Globus pallidus (tissue), 1 donor: ENCODE measurements at regions not wholly inside any gene's neighbourhood (a gene's known extent, or its start where the extent isn't known, plus 50 kb on each side); places are given as distances from the start of the nearest gene placed in this dataset.
"Not testable (repeated sequence)": the region's sequence is repeated elsewhere in the genome, so short reads cannot be mapped to it uniquely, and the experiment has no call there.

Experiments used
- DNase-seq: peaks from one replicate; pipeline ENCODE4 v3.0.0-alpha.2; 2015; ENCODE audit warnings: low spot score

GRCh38 chr17:72366626-72367025, 245.8 kb downstream of the SOX9 start:
- no peak for DNase-seq

- DNase-seq, result no peak
These were observed 247.4 kb downstream of the SOX9 start for GRCh38 chr17:72368191-72368590.

- no peak for DNase-seq
These were observed 248.5 kb downstream of the SOX9 start for GRCh38 chr17:72369366-72369765.

- DNase-seq, result no peak
These were observed 250.0 kb downstream of the SOX9 start for GRCh38 chr17:72370819-72371218.

- DNase-seq, result no peak
These were observed 251.4 kb downstream of the SOX9 start for GRCh38 chr17:72372185-72372584.

GRCh38 chr17:72373910-72374741, 253.3 kb downstream of the SOX9 start:
- no peak for DNase-seq

GRCh38 chr17:72376526-72377345, 255.9 kb downstream of the SOX9 start:
- DNase-seq, result no peak

- DNase-seq, result peak; percentile 5
These were observed 257.9 kb downstream of the SOX9 start for GRCh38 chr17:72378414-72379390.

GRCh38 chr17:72379516-72379915, 258.7 kb downstream of the SOX9 start:
- DNase-seq, result no peak

GRCh38 chr17:72380120-72380519, 259.3 kb downstream of the SOX9 start:
- no peak for DNase-seq

- DNase-seq, result no peak
These were observed 259.9 kb downstream of the SOX9 start for GRCh38 chr17:72380737-72381136.

GRCh38 chr17:72381597-72382397, 261.0 kb downstream of the SOX9 start:
- no peak for DNase-seq

GRCh38 chr17:72382971-72383722, 262.3 kb downstream of the SOX9 start:
- DNase-seq, result no peak

GRCh38 chr17:72385475-72385874, 264.7 kb downstream of the SOX9 start:
- no peak for DNase-seq

- not testable (repeated sequence) for DNase-seq
These were observed 265.4 kb downstream of the SOX9 start for GRCh38 chr17:72386173-72386572.

- DNase-seq, result no peak
These were observed 265.9 kb downstream of the SOX9 start for GRCh38 chr17:72386619-72387237.

GRCh38 chr17:72387487-72387886, 266.7 kb downstream of the SOX9 start:
- DNase-seq, result no peak

- no peak for DNase-seq
These were observed 267.1 kb downstream of the SOX9 start for GRCh38 chr17:72387969-72388368.

- no peak for DNase-seq
These were observed 268.1 kb downstream of the SOX9 start for GRCh38 chr17:72388765-72389473.
